Esophagus muscularis mucosa (tissue), 4 donors: ENCODE measurements at regions not wholly inside any gene's neighbourhood (a gene's known extent, or its start where the extent isn't known, plus 50 kb on each side); places are given as distances from the start of the nearest gene placed in this dataset.
"Not testable (repeated sequence)": the region's sequence is repeated elsewhere in the genome, so short reads cannot be mapped to it uniquely, and the experiment has no call there.

Experiments used
- DNase-seq: peaks from one replicate; pipeline ENCODE4 v3.0.0-alpha.2; 2017; ENCODE audit errors: extremely low spot score
- H3K27ac ChIP-seq, 4 donors: fragments of 200-600 bp; sonication (generic); replicated peaks in 1 of 4; 1 replicate in 3 of 4; 2 replicates in 1 of 4; pipeline ENCODE4 v1.5.1; 2016 to 2019; ENCODE audit warnings: mild to moderate bottlenecking in 1 of 4
- H3K27me3 ChIP-seq, 4 donors: fragments of 200-600 bp; sonication (generic); one replicate each; pipeline versions ENCODE4 v1.5.1 to v1.6.0; 2016 to 2019
- H3K36me3 ChIP-seq, 4 donors: fragments of 200-600 bp; sonication (generic); one replicate each; pipeline ENCODE4 v1.5.1; 2016 to 2019
- H3K4me1 ChIP-seq, 4 donors: fragments of 200-600 bp; sonication (generic); one replicate each; pipeline ENCODE4 v1.5.1; 2016 to 2019
- H3K4me3 ChIP-seq, 4 donors: fragments of 200-600 bp; sonication (generic); 1 replicate in 2 of 4; 2 replicates in 2 of 4; pipeline ENCODE4 v1.5.1; 2016 to 2019; ENCODE audit warnings: mild to moderate bottlenecking in 4 of 4, moderate library complexity in 1 of 4
- H3K9me3 ChIP-seq, 4 donors: fragments of 200-600 bp; sonication (generic); 1 replicate in 3 of 4; 2 replicates in 1 of 4; pipeline ENCODE4 v1.5.1; 2016 to 2019
- EP300 ChIP-seq: sonication (generic); formaldehyde crosslinking; IDR thresholded peaks from one replicate; pipeline ENCODE4 v1.6.1; 2017; ENCODE audit warnings: antibody characterized with exemption
- POLR2A ChIP-seq: fragments of 450-650 bp; IDR thresholded peaks from one replicate; pipeline ENCODE4 v1.6.1; 2017; ENCODE audit warnings: antibody characterized with exemption, moderate library complexity, mild to moderate bottlenecking, low read depth
- POLR2AphosphoS5 ChIP-seq, 2 donors: sonication (generic); formaldehyde crosslinking; IDR thresholded peaks; one replicate each; pipeline ENCODE4 v1.6.1; 2017; ENCODE audit warnings: antibody characterized with exemption in 2 of 2
- WGBS: methylation state at CpG from one replicate; pipeline ENCODE4 v1.1.5; 2018; 5-methylcytosine and 5-hydroxymethylcytosine counted together
- intact Hi-C: fragments of 100-400 bp; cut with DNase I; formaldehyde crosslinking; loops from one replicate; pipeline ENCODE4 v1.15.1; 2023
- TF ChIP-seq, protein P1 (sequence below), 3 experiments: fragments of 200-600 bp in 2 of 3; fragments of 450-650 bp in 1 of 3; sonication (generic) in 2 of 3; IDR thresholded peaks; one replicate each; pipeline ENCODE4 v1.5.1; 2017 to 2019; ENCODE audit warnings: antibody characterized with exemption in 3 of 3, mild to moderate bottlenecking in 2 of 3, moderate library complexity in 1 of 3

GRCh38 chr3:18526667-18527066 is 101.5 kb upstream of the SATB1 start:
- intact Hi-C loops: no loop called here
- DNase-seq: no peak
- no peak for TF ChIP-seq POLR2A
- TF ChIP-seq POLR2AphosphoS5 (IDR thresholded peaks at IDR 0.05): no peak
- TF ChIP-seq, protein P1, sequence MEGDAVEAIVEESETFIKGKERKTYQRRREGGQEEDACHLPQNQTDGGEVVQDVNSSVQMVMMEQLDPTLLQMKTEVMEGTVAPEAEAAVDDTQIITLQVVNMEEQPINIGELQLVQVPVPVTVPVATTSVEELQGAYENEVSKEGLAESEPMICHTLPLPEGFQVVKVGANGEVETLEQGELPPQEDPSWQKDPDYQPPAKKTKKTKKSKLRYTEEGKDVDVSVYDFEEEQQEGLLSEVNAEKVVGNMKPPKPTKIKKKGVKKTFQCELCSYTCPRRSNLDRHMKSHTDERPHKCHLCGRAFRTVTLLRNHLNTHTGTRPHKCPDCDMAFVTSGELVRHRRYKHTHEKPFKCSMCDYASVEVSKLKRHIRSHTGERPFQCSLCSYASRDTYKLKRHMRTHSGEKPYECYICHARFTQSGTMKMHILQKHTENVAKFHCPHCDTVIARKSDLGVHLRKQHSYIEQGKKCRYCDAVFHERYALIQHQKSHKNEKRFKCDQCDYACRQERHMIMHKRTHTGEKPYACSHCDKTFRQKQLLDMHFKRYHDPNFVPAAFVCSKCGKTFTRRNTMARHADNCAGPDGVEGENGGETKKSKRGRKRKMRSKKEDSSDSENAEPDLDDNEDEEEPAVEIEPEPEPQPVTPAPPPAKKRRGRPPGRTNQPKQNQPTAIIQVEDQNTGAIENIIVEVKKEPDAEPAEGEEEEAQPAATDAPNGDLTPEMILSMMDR (IDR thresholded peaks at IDR 0.05): no peak
- no peak for TF ChIP-seq EP300
- Histone ChIP-seq H3K4me3 (no peak overlapping the region), H3K27me3 (no peaks in the 10 kb centered on the region), H3K36me3 (no peaks in the 10 kb centered on the region), H3K4me1 (no peaks in the 10 kb centered on the region), H3K27ac (no peak overlapping the region), H3K9me3 (peaks cover 0 to 8% (median 6%) of the 10 kb centered on the region in 4 donors)

GRCh38 chr3:18516170-18516569 is 91.0 kb upstream of the SATB1 start:
- H3K4me3 ChIP-seq, H3K27ac ChIP-seq, H3K27me3 ChIP-seq, DNase-seq, H3K36me3 ChIP-seq, H3K9me3 ChIP-seq, H3K4me1 ChIP-seq, intact Hi-C loops: not testable (repeated sequence)
- WGBS: 93% methylated on average over 16 of the region's 19 CpGs

- Histone ChIP-seq H3K4me1 (no peaks in the 10 kb centered on the region), H3K36me3 (no peaks in the 10 kb centered on the region), H3K27me3 (no peaks in the 10 kb centered on the region), H3K9me3 (no peaks in the 10 kb centered on the region), H3K27ac (no peak overlapping the region), H3K4me3 (no peak overlapping the region)
- intact Hi-C loops: no loop called here
- no peak for DNase-seq
- 72% methylated on average over 3 of the region's 3 CpGs for WGBS
- TF ChIP-seq, protein P1 (IDR thresholded peaks at IDR 0.05): no peak
- TF ChIP-seq POLR2AphosphoS5 (IDR thresholded peaks at IDR 0.05) (no peak), POLR2A (no peak), EP300 (no peak)
Observed at GRCh38 chr3:18513091-18513490, 88.0 kb upstream of the SATB1 start.

GRCh38 chr3:18512007-18512406 is 86.9 kb upstream of the SATB1 start:
- intact Hi-C loops: no loop called here
- no peak overlapping the region for H3K27ac ChIP-seq
- H3K27me3 ChIP-seq: no peaks in the 10 kb centered on the region
- WGBS: 94% methylated on average over 1 of the region's 1 CpG
- no peaks in the 10 kb centered on the region for H3K4me1 ChIP-seq
- TF ChIP-seq, protein P1 (IDR thresholded peaks at IDR 0.05): no peak
- TF ChIP-seq EP300 (no peak), POLR2AphosphoS5 (IDR thresholded peaks at IDR 0.05) (no peak), POLR2A (no peak)
- H3K36me3 ChIP-seq: no peaks in the 10 kb centered on the region
- no peaks in the 10 kb centered on the region for H3K9me3 ChIP-seq
- DNase-seq: no peak
- no peak overlapping the region for H3K4me3 ChIP-seq

GRCh38 chr3:18510947-18511346 is 85.8 kb upstream of the SATB1 start:
- TF ChIP-seq POLR2A (no peak), POLR2AphosphoS5 (IDR thresholded peaks at IDR 0.05) (no peak), EP300 (no peak)
- TF ChIP-seq, protein P1 (IDR thresholded peaks at IDR 0.05): no peak
- 81% methylated on average over 3 of the region's 3 CpGs for WGBS
- no peak for DNase-seq
- no peaks in the 10 kb centered on the region for H3K36me3 ChIP-seq
- no peak overlapping the region for H3K4me3 ChIP-seq
- H3K4me1 ChIP-seq: no peaks in the 10 kb centered on the region
- intact Hi-C loops: no loop called here
- H3K27ac ChIP-seq: no peak overlapping the region
- no peaks in the 10 kb centered on the region for H3K9me3 ChIP-seq
- no peaks in the 10 kb centered on the region for H3K27me3 ChIP-seq
